ENCODE measurements at regions not wholly inside any gene's neighbourhood (a gene's known extent, or its start where the extent isn't known, plus 50 kb on each side); places are given as distances from the start of the nearest gene placed in this dataset.
"Not testable (repeated sequence)": the region's sequence is repeated elsewhere in the genome, so short reads cannot be mapped to it uniquely, and the experiment has no call there.

- Histone ChIP-seq H3K27ac (ENCODE audit: low read depth, low read length) (peak overlapping the region; percentile 56), H3K27me3 (ENCODE audit: control insufficient read depth, insufficient read depth, low read length) (no peaks in the 10 kb centered on the region)
Measured at GRCh38 chr14:39673270-39673711, 241.1 kb upstream of the FBXO33 start.

GRCh38 chr14:39668449-39668848 is 236.2 kb upstream of the FBXO33 start:
- H3K4me1 ChIP-seq (ENCODE audit: control insufficient read depth, insufficient read depth, low read length) = peaks cover 22% of the 10 kb centered on the region
- no peak overlapping the region for H3K4me3 ChIP-seq (ENCODE audit: low read depth, low read length)
- H3K36me3 ChIP-seq (ENCODE audit: control insufficient read depth, insufficient read depth, low read length) = no peaks in the 10 kb centered on the region
- H3K27ac ChIP-seq (ENCODE audit: low read depth, low read length) = no peak overlapping the region
- no peaks in the 10 kb centered on the region for H3K9me3 ChIP-seq (ENCODE audit: control insufficient read depth, insufficient read depth, low read length)
- no peaks in the 10 kb centered on the region for H3K27me3 ChIP-seq (ENCODE audit: control insufficient read depth, insufficient read depth, low read length)
- no peak overlapping the region for H3K9ac ChIP-seq (ENCODE audit: low read depth, low read length)

More at GRCh38 chr14:39673270-39673711, 241.1 kb upstream of the FBXO33 start:
- Histone ChIP-seq H3K9ac (ENCODE audit: low read depth, low read length) (no peak overlapping the region), H3K36me3 (ENCODE audit: control insufficient read depth, insufficient read depth, low read length) (no peaks in the 10 kb centered on the region), H3K9me3 (ENCODE audit: control insufficient read depth, insufficient read depth, low read length) (no peaks in the 10 kb centered on the region), H3K4me1 (ENCODE audit: control insufficient read depth, insufficient read depth, low read length) (peaks cover 31% of the 10 kb centered on the region), H3K4me3 (ENCODE audit: low read depth, low read length) (no peak overlapping the region)

- H3K9me3 ChIP-seq (ENCODE audit: control insufficient read depth, insufficient read depth, low read length) = no peaks in the 10 kb centered on the region
- H3K27me3 ChIP-seq (ENCODE audit: control insufficient read depth, insufficient read depth, low read length) = no peaks in the 10 kb centered on the region
- H3K36me3 ChIP-seq (ENCODE audit: control insufficient read depth, insufficient read depth, low read length) = no peaks in the 10 kb centered on the region
- H3K9ac ChIP-seq (ENCODE audit: low read depth, low read length) = no peak overlapping the region
- H3K27ac ChIP-seq (ENCODE audit: low read depth, low read length) = no peak overlapping the region
- H3K4me3 ChIP-seq (ENCODE audit: low read depth, low read length) = no peak overlapping the region
- peaks cover 9% of the 10 kb centered on the region; the same call in 1 of the 2 replicates for H3K4me1 ChIP-seq (ENCODE audit: control insufficient read depth, insufficient read depth, low read length)
Measured at GRCh38 chr14:39666386-39666785, 234.2 kb upstream of the FBXO33 start.

GRCh38 chr14:39665075-39665475 is 232.8 kb upstream of the FBXO33 start:
- H3K27ac ChIP-seq (ENCODE audit: low read depth, low read length) = no peak overlapping the region
- no peaks in the 10 kb centered on the region for H3K36me3 ChIP-seq (ENCODE audit: control insufficient read depth, insufficient read depth, low read length)
- no peak overlapping the region for H3K4me3 ChIP-seq (ENCODE audit: low read depth, low read length)
- H3K27me3 ChIP-seq (ENCODE audit: control insufficient read depth, insufficient read depth, low read length) = no peaks in the 10 kb centered on the region
- H3K4me1 ChIP-seq (ENCODE audit: control insufficient read depth, insufficient read depth, low read length) = peaks cover 9% of the 10 kb centered on the region; the same call in 1 of the 2 replicates
- no peaks in the 10 kb centered on the region for H3K9me3 ChIP-seq (ENCODE audit: control insufficient read depth, insufficient read depth, low read length)
- H3K9ac ChIP-seq (ENCODE audit: low read depth, low read length) = no peak overlapping the region

GRCh38 chr14:39664646-39665045 is 232.4 kb upstream of the FBXO33 start:
- H3K27me3 ChIP-seq (ENCODE audit: control insufficient read depth, insufficient read depth, low read length) = no peaks in the 10 kb centered on the region
- no peaks in the 10 kb centered on the region for H3K36me3 ChIP-seq (ENCODE audit: control insufficient read depth, insufficient read depth, low read length)
- H3K9ac ChIP-seq (ENCODE audit: low read depth, low read length) = no peak overlapping the region
- H3K4me3 ChIP-seq (ENCODE audit: low read depth, low read length) = no peak overlapping the region
- H3K27ac ChIP-seq (ENCODE audit: low read depth, low read length) = no peak overlapping the region
- H3K4me1 ChIP-seq (ENCODE audit: control insufficient read depth, insufficient read depth, low read length) = peaks cover 9% of the 10 kb centered on the region; the same call in 1 of the 2 replicates
- H3K9me3 ChIP-seq (ENCODE audit: control insufficient read depth, insufficient read depth, low read length) = no peaks in the 10 kb centered on the region

- Histone ChIP-seq H3K4me3 (ENCODE audit: low read depth, low read length) (no peak overlapping the region), H3K27me3 (ENCODE audit: control insufficient read depth, insufficient read depth, low read length) (no peaks in the 10 kb centered on the region), H3K36me3 (ENCODE audit: control insufficient read depth, insufficient read depth, low read length) (no peaks in the 10 kb centered on the region), H3K9me3 (ENCODE audit: control insufficient read depth, insufficient read depth, low read length) (no peaks in the 10 kb centered on the region), H3K4me1 (ENCODE audit: control insufficient read depth, insufficient read depth, low read length) (no peaks in the 10 kb centered on the region), H3K27ac (ENCODE audit: low read depth, low read length) (no peak overlapping the region), H3K9ac (ENCODE audit: low read depth, low read length) (no peak overlapping the region)
Measured at GRCh38 chr14:39641224-39641623, 209.0 kb upstream of the FBXO33 start.

GRCh38 chr14:39639009-39639408 is 206.8 kb upstream of the FBXO33 start:
- not testable (repeated sequence) for H3K4me3 ChIP-seq (ENCODE audit: low read depth, low read length); H3K9ac ChIP-seq (ENCODE audit: low read depth, low read length); H3K27me3 ChIP-seq (ENCODE audit: control insufficient read depth, insufficient read depth, low read length)

GRCh38 chr14:39628087-39628486 is 195.9 kb upstream of the FBXO33 start:
- H3K4me1 ChIP-seq (ENCODE audit: control insufficient read depth, insufficient read depth, low read length) = no peaks in the 10 kb centered on the region
- H3K36me3 ChIP-seq (ENCODE audit: control insufficient read depth, insufficient read depth, low read length) = no peaks in the 10 kb centered on the region
- no peaks in the 10 kb centered on the region for H3K9me3 ChIP-seq (ENCODE audit: control insufficient read depth, insufficient read depth, low read length)
- no peak overlapping the region for H3K4me3 ChIP-seq (ENCODE audit: low read depth, low read length)
- H3K9ac ChIP-seq (ENCODE audit: low read depth, low read length) = no peak overlapping the region
- H3K27ac ChIP-seq (ENCODE audit: low read depth, low read length) = no peak overlapping the region
- H3K27me3 ChIP-seq (ENCODE audit: control insufficient read depth, insufficient read depth, low read length) = no peaks in the 10 kb centered on the region

More at GRCh38 chr14:39639009-39639408, 206.8 kb upstream of the FBXO33 start:
- H3K4me1 ChIP-seq (ENCODE audit: control insufficient read depth, insufficient read depth, low read length); H3K36me3 ChIP-seq (ENCODE audit: control insufficient read depth, insufficient read depth, low read length); H3K9me3 ChIP-seq (ENCODE audit: control insufficient read depth, insufficient read depth, low read length); H3K27ac ChIP-seq (ENCODE audit: low read depth, low read length): not testable (repeated sequence)

GRCh38 chr14:39626589-39627576 is 194.7 kb upstream of the FBXO33 start:
- Histone ChIP-seq H3K4me1 (ENCODE audit: control insufficient read depth, insufficient read depth, low read length) (no peaks in the 10 kb centered on the region), H3K9ac (ENCODE audit: low read depth, low read length) (no peak overlapping the region), H3K4me3 (ENCODE audit: low read depth, low read length) (no peak overlapping the region)

GRCh38 chr14:39621678-39622077 is 189.4 kb upstream of the FBXO33 start:
- Histone ChIP-seq H3K36me3 (ENCODE audit: control insufficient read depth, insufficient read depth, low read length) (no peaks in the 10 kb centered on the region), H3K4me1 (ENCODE audit: control insufficient read depth, insufficient read depth, low read length) (peaks cover under 1% of the 10 kb centered on the region; the same call in 1 of the 2 replicates), H3K27ac (ENCODE audit: low read depth, low read length) (no peak overlapping the region), H3K4me3 (ENCODE audit: low read depth, low read length) (no peak overlapping the region), H3K9ac (ENCODE audit: low read depth, low read length) (no peak overlapping the region), H3K9me3 (ENCODE audit: control insufficient read depth, insufficient read depth, low read length) (no peaks in the 10 kb centered on the region), H3K27me3 (ENCODE audit: control insufficient read depth, insufficient read depth, low read length) (no peaks in the 10 kb centered on the region)

More at GRCh38 chr14:39626589-39627576, 194.7 kb upstream of the FBXO33 start:
- Histone ChIP-seq H3K27me3 (ENCODE audit: control insufficient read depth, insufficient read depth, low read length) (no peaks in the 10 kb centered on the region), H3K36me3 (ENCODE audit: control insufficient read depth, insufficient read depth, low read length) (no peaks in the 10 kb centered on the region), H3K9me3 (ENCODE audit: control insufficient read depth, insufficient read depth, low read length) (no peaks in the 10 kb centered on the region), H3K27ac (ENCODE audit: low read depth, low read length) (no peak overlapping the region)

GRCh38 chr14:39621223-39621622 is 189.0 kb upstream of the FBXO33 start:
- Histone ChIP-seq H3K4me3 (ENCODE audit: low read depth, low read length) (no peak overlapping the region), H3K9me3 (ENCODE audit: control insufficient read depth, insufficient read depth, low read length) (no peaks in the 10 kb centered on the region), H3K4me1 (ENCODE audit: control insufficient read depth, insufficient read depth, low read length) (peaks cover 4% of the 10 kb centered on the region; the same call in 1 of the 2 replicates), H3K27ac (ENCODE audit: low read depth, low read length) (no peak overlapping the region), H3K36me3 (ENCODE audit: control insufficient read depth, insufficient read depth, low read length) (no peaks in the 10 kb centered on the region), H3K27me3 (ENCODE audit: control insufficient read depth, insufficient read depth, low read length) (no peaks in the 10 kb centered on the region), H3K9ac (ENCODE audit: low read depth, low read length) (no peak overlapping the region)

Measured in HUES48 (cell line).